Thoracic aorta (tissue), 2 donors: ENCODE measurements at regions not wholly inside any gene's neighbourhood (a gene's known extent, or its start where the extent isn't known, plus 50 kb on each side); places are given as distances from the start of the nearest gene placed in this dataset.

Experiments
- ATAC-seq: fragments of 150-250 bp; one replicate; pipeline ENCODE4 v1.8.0; 2017; ENCODE audit warnings: low read depth; ENCODE audit not compliant: insufficient number of reproducible peaks, low FRiP score
- DNase-seq: peaks from one replicate; pipeline ENCODE4 v3.0.0-alpha.2; 2020; ENCODE audit warnings: low spot score
- H3K27ac ChIP-seq, 2 donors: fragments of 200-600 bp; sonication (generic); 1 replicate in 1 of 2; 2 replicates in 1 of 2; pipeline ENCODE4 v1.5.1; 2016; ENCODE audit warnings: mild to moderate bottlenecking in 2 of 2, moderate library complexity in 2 of 2
- H3K27me3 ChIP-seq: fragments of 200-600 bp; sonication (generic); replicated peaks from 2 replicates; pipeline ENCODE4 v1.6.0; 2016; ENCODE audit warnings: mild to moderate bottlenecking; ENCODE audit not compliant: insufficient read depth
- H3K36me3 ChIP-seq: fragments of 200-600 bp; sonication (generic); one replicate; pipeline ENCODE4 v1.5.1; 2016
- H3K4me1 ChIP-seq, 2 donors: fragments of 200-600 bp; sonication (generic); 1 replicate in 1 of 2; 2 replicates in 1 of 2; pipeline versions ENCODE4 v1.5.1 to v1.6.0; 2016; ENCODE audit warnings: low read depth in 2 of 2, mild to moderate bottlenecking in 1 of 2; ENCODE audit not compliant: control insufficient read depth in 1 of 2
- H3K4me3 ChIP-seq: fragments of 200-600 bp; sonication (generic); 2 replicates; pipeline ENCODE4 v1.5.1; 2016; ENCODE audit warnings: mild to moderate bottlenecking
- H3K9me3 ChIP-seq: fragments of 200-600 bp; sonication (generic); 2 replicates; pipeline ENCODE4 v1.5.1; 2016
- CTCF ChIP-seq: fragments of 200-600 bp; sonication (generic); IDR thresholded peaks from one replicate; pipeline ENCODE4 v1.5.1; 2019; ENCODE audit warnings: antibody characterized with exemption

GRCh38 chr4:117429506-117429905 lies 344.1 kb upstream of the TRAM1L1 start:
- H3K9me3 ChIP-seq, result no peaks in the 10 kb centered on the region
- TF ChIP-seq CTCF, result no peak
- no peaks in the 10 kb centered on the region for H3K36me3 ChIP-seq
- ATAC-seq (no peak), DNase-seq (no peak)
- H3K4me1 ChIP-seq, result no peaks in the 10 kb centered on the region
- H3K4me3 ChIP-seq, result no peak overlapping the region
- no peaks in the 10 kb centered on the region for H3K27me3 ChIP-seq
- H3K27ac ChIP-seq, result no peak overlapping the region

- no peaks in the 10 kb centered on the region for H3K4me1 ChIP-seq
- DNase-seq, result no peak
- ATAC-seq, result no peak
- no peaks in the 10 kb centered on the region for H3K36me3 ChIP-seq
- H3K9me3 ChIP-seq, result no peaks in the 10 kb centered on the region
- no peak for TF ChIP-seq CTCF
- no peaks in the 10 kb centered on the region for H3K27me3 ChIP-seq
- no peak overlapping the region for H3K4me3 ChIP-seq
- H3K27ac ChIP-seq, result no peak overlapping the region
Measured at GRCh38 chr4:117434424-117434823, 349.0 kb upstream of the TRAM1L1 start.

- Histone ChIP-seq H3K4me3 (no peak overlapping the region), H3K27ac (no peak overlapping the region), H3K36me3 (no peaks in the 10 kb centered on the region), H3K4me1 (no peaks in the 10 kb centered on the region), H3K27me3 (no peaks in the 10 kb centered on the region), H3K9me3 (no peaks in the 10 kb centered on the region)
- no peak for TF ChIP-seq CTCF
- no peak for DNase-seq
- ATAC-seq, result no peak
Measured at GRCh38 chr4:117447925-117448324, 362.5 kb upstream of the TRAM1L1 start.

- Histone ChIP-seq H3K4me3 (no peak overlapping the region), H3K9me3 (no peaks in the 10 kb centered on the region), H3K27ac (no peak overlapping the region), H3K4me1 (no peaks in the 10 kb centered on the region), H3K27me3 (no peaks in the 10 kb centered on the region), H3K36me3 (no peaks in the 10 kb centered on the region)
- DNase-seq (no peak), ATAC-seq (no peak)
- TF ChIP-seq CTCF, result no peak
Measured at GRCh38 chr4:117455088-117455487, 369.7 kb upstream of the TRAM1L1 start.

- no peak overlapping the region for H3K4me3 ChIP-seq
- no peaks in the 10 kb centered on the region for H3K36me3 ChIP-seq
- DNase-seq (no peak), ATAC-seq (no peak)
- no peak for TF ChIP-seq CTCF
- H3K27me3 ChIP-seq, result no peaks in the 10 kb centered on the region
- H3K9me3 ChIP-seq, result no peaks in the 10 kb centered on the region
- H3K27ac ChIP-seq, result no peak overlapping the region
- H3K4me1 ChIP-seq, result no peaks in the 10 kb centered on the region
Measured at GRCh38 chr4:117466388-117466787, 381.0 kb upstream of the TRAM1L1 start.
